ENCODE measurements at regions not wholly inside any gene's neighbourhood (a gene's known extent, or its start where the extent isn't known, plus 50 kb on each side); places are given as distances from the start of the nearest gene placed in this dataset.

DNA sequence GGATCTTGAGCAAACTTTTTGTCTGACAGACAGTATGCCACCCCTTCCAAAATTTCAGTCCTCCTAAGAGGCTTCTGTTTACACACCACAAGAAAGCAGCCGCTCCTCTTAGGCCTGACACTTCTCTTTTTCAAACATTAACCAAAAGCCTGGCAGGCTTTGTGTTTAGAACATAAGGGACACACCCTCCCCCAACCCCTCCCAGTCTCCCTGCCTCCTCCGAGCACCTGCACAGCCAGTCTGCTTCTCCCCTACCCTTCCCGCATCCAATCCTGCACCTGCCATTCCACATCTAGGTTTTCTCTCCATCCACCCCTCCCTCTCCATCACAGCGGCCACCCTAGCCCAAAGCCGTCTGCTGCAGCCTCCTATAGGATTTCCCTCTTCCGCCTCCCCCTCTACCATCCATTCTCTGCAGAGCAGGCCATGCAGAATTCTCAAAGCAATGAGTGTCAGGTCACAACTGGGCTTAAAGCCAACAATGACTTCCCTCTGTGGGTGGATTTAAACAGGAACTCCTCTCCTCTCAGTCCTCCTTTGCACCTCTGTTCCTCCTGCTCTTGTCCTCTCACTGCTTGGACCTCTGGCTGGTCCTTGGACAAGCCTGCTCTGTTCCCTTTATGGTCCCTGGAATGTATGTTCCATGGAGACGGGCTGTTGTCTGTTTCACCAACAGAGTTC, 478.2 kb downstream of the NPHP4 start:
- no peak for TF ChIP-seq EZH2 (IDR thresholded peaks at IDR 0.05)
- TF ChIP-seq, protein P1, sequence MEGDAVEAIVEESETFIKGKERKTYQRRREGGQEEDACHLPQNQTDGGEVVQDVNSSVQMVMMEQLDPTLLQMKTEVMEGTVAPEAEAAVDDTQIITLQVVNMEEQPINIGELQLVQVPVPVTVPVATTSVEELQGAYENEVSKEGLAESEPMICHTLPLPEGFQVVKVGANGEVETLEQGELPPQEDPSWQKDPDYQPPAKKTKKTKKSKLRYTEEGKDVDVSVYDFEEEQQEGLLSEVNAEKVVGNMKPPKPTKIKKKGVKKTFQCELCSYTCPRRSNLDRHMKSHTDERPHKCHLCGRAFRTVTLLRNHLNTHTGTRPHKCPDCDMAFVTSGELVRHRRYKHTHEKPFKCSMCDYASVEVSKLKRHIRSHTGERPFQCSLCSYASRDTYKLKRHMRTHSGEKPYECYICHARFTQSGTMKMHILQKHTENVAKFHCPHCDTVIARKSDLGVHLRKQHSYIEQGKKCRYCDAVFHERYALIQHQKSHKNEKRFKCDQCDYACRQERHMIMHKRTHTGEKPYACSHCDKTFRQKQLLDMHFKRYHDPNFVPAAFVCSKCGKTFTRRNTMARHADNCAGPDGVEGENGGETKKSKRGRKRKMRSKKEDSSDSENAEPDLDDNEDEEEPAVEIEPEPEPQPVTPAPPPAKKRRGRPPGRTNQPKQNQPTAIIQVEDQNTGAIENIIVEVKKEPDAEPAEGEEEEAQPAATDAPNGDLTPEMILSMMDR (IDR thresholded peaks at IDR 0.05 in 2 of 3, conservative IDR thresholded peaks at IDR 0.05 in 1 of 3; ENCODE audit: borderline replicate concordance in 1 of 3, insufficient read depth in 1 of 3, low read depth in 2 of 3, low read length in 2 of 3), result no peak
- no peak for TF ChIP-seq POLR2AphosphoS5 (IDR thresholded peaks at IDR 0.05; ENCODE audit: low read depth, low read length)
- TF ChIP-seq, protein P2, sequence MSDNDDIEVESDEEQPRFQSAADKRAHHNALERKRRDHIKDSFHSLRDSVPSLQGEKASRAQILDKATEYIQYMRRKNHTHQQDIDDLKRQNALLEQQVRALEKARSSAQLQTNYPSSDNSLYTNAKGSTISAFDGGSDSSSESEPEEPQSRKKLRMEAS (IDR thresholded peaks at IDR 0.05), result no peak
- TF ChIP-seq ZNF274 (IDR thresholded peaks at IDR 0.05; ENCODE audit: low read depth, low read length), result no peak
- no peak for TF ChIP-seq POLR2A (IDR thresholded peaks at IDR 0.05; ENCODE audit: borderline replicate concordance, extremely low read depth, insufficient read depth, insufficient read length)
- no peak for TF ChIP-seq RAD21 (IDR thresholded peaks at IDR 0.05; ENCODE audit: low read depth)
- no peak for TF ChIP-seq CEBPB (IDR thresholded peaks at IDR 0.05; ENCODE audit: low read depth)
- TF ChIP-seq ELF1 (IDR thresholded peaks at IDR 0.05; ENCODE audit: borderline replicate concordance, low read depth), result no peak
- TF ChIP-seq, protein P3, sequence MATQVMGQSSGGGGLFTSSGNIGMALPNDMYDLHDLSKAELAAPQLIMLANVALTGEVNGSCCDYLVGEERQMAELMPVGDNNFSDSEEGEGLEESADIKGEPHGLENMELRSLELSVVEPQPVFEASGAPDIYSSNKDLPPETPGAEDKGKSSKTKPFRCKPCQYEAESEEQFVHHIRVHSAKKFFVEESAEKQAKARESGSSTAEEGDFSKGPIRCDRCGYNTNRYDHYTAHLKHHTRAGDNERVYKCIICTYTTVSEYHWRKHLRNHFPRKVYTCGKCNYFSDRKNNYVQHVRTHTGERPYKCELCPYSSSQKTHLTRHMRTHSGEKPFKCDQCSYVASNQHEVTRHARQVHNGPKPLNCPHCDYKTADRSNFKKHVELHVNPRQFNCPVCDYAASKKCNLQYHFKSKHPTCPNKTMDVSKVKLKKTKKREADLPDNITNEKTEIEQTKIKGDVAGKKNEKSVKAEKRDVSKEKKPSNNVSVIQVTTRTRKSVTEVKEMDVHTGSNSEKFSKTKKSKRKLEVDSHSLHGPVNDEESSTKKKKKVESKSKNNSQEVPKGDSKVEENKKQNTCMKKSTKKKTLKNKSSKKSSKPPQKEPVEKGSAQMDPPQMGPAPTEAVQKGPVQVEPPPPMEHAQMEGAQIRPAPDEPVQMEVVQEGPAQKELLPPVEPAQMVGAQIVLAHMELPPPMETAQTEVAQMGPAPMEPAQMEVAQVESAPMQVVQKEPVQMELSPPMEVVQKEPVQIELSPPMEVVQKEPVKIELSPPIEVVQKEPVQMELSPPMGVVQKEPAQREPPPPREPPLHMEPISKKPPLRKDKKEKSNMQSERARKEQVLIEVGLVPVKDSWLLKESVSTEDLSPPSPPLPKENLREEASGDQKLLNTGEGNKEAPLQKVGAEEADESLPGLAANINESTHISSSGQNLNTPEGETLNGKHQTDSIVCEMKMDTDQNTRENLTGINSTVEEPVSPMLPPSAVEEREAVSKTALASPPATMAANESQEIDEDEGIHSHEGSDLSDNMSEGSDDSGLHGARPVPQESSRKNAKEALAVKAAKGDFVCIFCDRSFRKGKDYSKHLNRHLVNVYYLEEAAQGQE (IDR thresholded peaks at IDR 0.05; ENCODE audit: low read depth), result no peak

All from HCT116 (cell line).